ENCODE measurements at regions not wholly inside any gene's neighbourhood (a gene's known extent, or its start where the extent isn't known, plus 50 kb on each side); places are given as distances from the start of the nearest gene placed in this dataset.

- TF ChIP-seq ZBTB40 (IDR thresholded peaks at IDR 0.05) (no peak), ZBTB40 (CRISPR knock-in tag; IDR thresholded peaks at IDR 0.05) (peak; percentile 82; the same call in 1 of the 2 replicates), KDM4B (CRISPR knock-in tag; IDR thresholded peaks at IDR 0.05) (no peak; the same call in 1 of the 2 replicates), BCLAF1 (IDR thresholded peaks at IDR 0.05) (no peak), EZH2 (conservative IDR thresholded peaks at IDR 0.05; ENCODE audit: low read depth, low read length) (no peak), TRIM22 (IDR thresholded peaks at IDR 0.05) (no peak), ZNF138 (CRISPR knock-in tag; IDR thresholded peaks at IDR 0.05; ENCODE audit: low read depth) (no peak), SP4 (CRISPR knock-in tag; IDR thresholded peaks at IDR 0.05) (no peak), ZBTB49 (CRISPR knock-in tag; IDR thresholded peaks at IDR 0.05; ENCODE audit: borderline replicate concordance) (no peak), SP5 (CRISPR knock-in tag; IDR thresholded peaks at IDR 0.05; ENCODE audit: borderline replicate concordance, low read depth) (no peak; the same call in 1 of the 2 replicates), ZNF737 (CRISPR knock-in tag; IDR thresholded peaks at IDR 0.05; ENCODE audit: borderline replicate concordance) (no peak), HOXA9 (CRISPR knock-in tag; IDR thresholded peaks at IDR 0.05; ENCODE audit: borderline replicate concordance) (no peak), DMAP1 (CRISPR knock-in tag; IDR thresholded peaks at IDR 0.05) (peak; percentile 46; the same call in 1 of the 2 replicates)
Observed at GRCh38 chr20:22507240-22507961, 77.0 kb downstream of the FOXA2 start (continued).

Measured in HepG2 (cell line).